NB4 (cell line): ENCODE measurements at regions not wholly inside any gene's neighbourhood (a gene's known extent, or its start where the extent isn't known, plus 50 kb on each side); places are given as distances from the start of the nearest gene placed in this dataset.

ENCODE experiments used
- DNase-seq: peaks from one replicate; pipeline ENCODE4 v3.0.0; 2010; ENCODE audit warnings: low read depth
- H3K4me3 ChIP-seq: one replicate; pipeline ENCODE4 v1.5.1; 2011; ENCODE audit warnings: mild to moderate bottlenecking, low read depth, low read length, moderate library complexity
- CTCF ChIP-seq: IDR thresholded peaks from one replicate; pipeline ENCODE4 v1.5.1; 2012; ENCODE audit warnings: low read depth, low read length
- MAX ChIP-seq: IDR thresholded peaks from 2 replicates; pipeline ENCODE4 v1.6.1; 2011; ENCODE audit warnings: low read depth, low read length
- MYC ChIP-seq: IDR thresholded peaks from 2 replicates; pipeline ENCODE4 v1.6.1; 2011; ENCODE audit warnings: low read depth, low read length
- POLR2A ChIP-seq: IDR thresholded peaks from 2 replicates; pipeline ENCODE4 v1.6.1; 2011; ENCODE audit warnings: mild to moderate bottlenecking; ENCODE audit not compliant: insufficient read length; ENCODE audit errors: extremely low read depth

GRCh38 chr20:41716911-41717310 is 98.7 kb upstream of the CHD6 start:
- no peak overlapping the region for H3K4me3 ChIP-seq
- no peak for DNase-seq
- TF ChIP-seq CTCF (no peak), MAX (no peak), POLR2A (no peak), MYC (no peak)

- TF ChIP-seq MYC (no peak), POLR2A (no peak), MAX (no peak), CTCF (no peak)
- H3K4me3 ChIP-seq, result no peak overlapping the region
- no peak for DNase-seq
Measured at GRCh38 chr20:41716436-41716835, 98.3 kb upstream of the CHD6 start.

GRCh38 chr20:41715526-41715925 is 97.3 kb upstream of the CHD6 start:
- DNase-seq, result no peak
- H3K4me3 ChIP-seq, result no peak overlapping the region
- no peak for TF ChIP-seq MAX
- no peak for TF ChIP-seq MYC
- no peak for TF ChIP-seq POLR2A
- TF ChIP-seq CTCF, result no peak

- TF ChIP-seq MAX (no peak), CTCF (no peak)
- no peak for DNase-seq
- no peak overlapping the region for H3K4me3 ChIP-seq
Measured at GRCh38 chr20:41714030-41714429, 95.9 kb upstream of the CHD6 start.

DNA sequence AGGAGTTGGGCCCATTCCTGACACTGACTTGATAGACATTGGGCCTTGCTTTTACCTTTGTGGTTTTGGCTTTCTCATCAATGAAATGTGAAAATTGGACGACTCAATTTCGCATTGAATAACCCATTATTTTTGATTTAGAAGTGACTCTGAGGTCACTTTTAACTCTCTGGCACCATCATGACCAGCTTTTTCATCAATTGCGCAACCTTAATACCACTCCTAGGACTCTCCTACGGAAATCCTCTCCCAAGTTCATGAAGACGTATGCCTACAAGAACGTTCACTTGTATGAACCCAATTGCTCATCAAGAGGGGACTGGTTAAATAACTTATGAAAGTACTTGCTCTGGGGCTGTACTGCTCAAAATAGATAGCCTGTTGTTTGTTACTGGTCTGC is 86.7 kb upstream of the CHD6 start:
- TF ChIP-seq CTCF (no peak), MYC (no peak), MAX (no peak), POLR2A (no peak)
- no peak for DNase-seq
- no peak overlapping the region for H3K4me3 ChIP-seq

DNA sequence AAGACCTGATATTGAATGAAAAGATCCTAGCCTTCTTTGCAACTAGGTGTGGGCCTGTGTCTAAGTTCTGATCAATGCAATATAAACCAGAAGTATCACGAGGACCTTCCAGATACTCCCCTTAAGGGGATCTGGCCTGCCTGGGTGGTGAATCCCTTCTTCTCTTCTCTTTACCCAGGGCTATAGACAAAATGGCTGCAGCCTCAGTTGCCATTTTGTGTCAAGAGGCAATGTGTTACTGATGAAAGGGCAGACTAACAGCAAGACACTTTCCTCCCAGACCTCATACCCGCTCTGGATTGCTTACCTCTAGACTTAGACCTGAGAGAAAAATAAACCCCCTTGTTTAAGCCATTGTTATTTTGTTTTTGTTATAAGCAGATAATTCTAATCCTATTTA is 84.5 kb upstream of the CHD6 start:
- no peak overlapping the region for H3K4me3 ChIP-seq
- no peak for TF ChIP-seq MAX
- TF ChIP-seq POLR2A, result no peak
- TF ChIP-seq CTCF, result no peak
- TF ChIP-seq MYC, result no peak
- DNase-seq, result no peak
